PC-9 (cell line): ENCODE measurements at regions not wholly inside any gene's neighbourhood (a gene's known extent, or its start where the extent isn't known, plus 50 kb on each side); places are given as distances from the start of the nearest gene placed in this dataset.

Experiments used
- BruUV-seq: library from RNA; stranded (reverse); fragments of 400-500 nt; replicated peaks from 2 replicates; lab custom pipeline; 2021; lab: Mats Ljungman, UMichigan
- CTCF ChIA-PET: fragments of 300-600 bp; sonication (Branson Sonifier 250); formaldehyde crosslinking; loops from one replicate; lab custom pipeline; 2022; ENCODE audit warnings: antibody characterized with exemption; lab: Charles Lee
- POLR2A ChIA-PET: fragments of 300-600 bp; sonication (Branson Sonifier 250); formaldehyde crosslinking; loops from one replicate; lab custom pipeline; 2022; ENCODE audit warnings: antibody characterized with exemption; ENCODE audit not compliant: unreplicated experiment; lab: Charles Lee
- DNase-seq, 2 experiments: peaks; one replicate each; pipeline versions ENCODE4 v3.0.0 to v3.0.0-alpha.2; 2015 to 2022; ENCODE audit warnings: mixed read lengths in 1 of 2
- H2AFZ ChIP-seq: fragments of 200-600 bp; sonication (generic); 2 replicates; pipeline ENCODE4 v1.8.1; 2017; ENCODE audit warnings: antibody characterized with exemption
- H3F3A ChIP-seq: fragments of 200-600 bp; sonication (generic); 2 replicates; pipeline ENCODE4 v1.8.1; 2017; ENCODE audit warnings: antibody characterized with exemption, mild to moderate bottlenecking, low read depth; ENCODE audit not compliant: insufficient read depth
- H3K27ac ChIP-seq: fragments of 200-600 bp; sonication (generic); 2 replicates; pipeline ENCODE4 v1.6.1; 2016; ENCODE audit warnings: mixed run types
- H3K27me3 ChIP-seq: fragments of 200-600 bp; sonication (generic); 2 replicates; pipeline ENCODE4 v1.6.1; 2016; ENCODE audit warnings: low read depth, mixed run types; ENCODE audit not compliant: insufficient read depth
- H3K36me3 ChIP-seq: fragments of 200-600 bp; sonication (generic); 2 replicates; pipeline ENCODE4 v1.6.1; 2016; ENCODE audit warnings: low read depth, mixed run types
- H3K4me1 ChIP-seq: fragments of 200-600 bp; sonication (generic); replicated peaks from 2 replicates; pipeline ENCODE4 v1.6.1; 2016; ENCODE audit warnings: mixed run types; ENCODE audit not compliant: insufficient read depth
- H3K4me2 ChIP-seq: fragments of 200-600 bp; sonication (generic); 2 replicates; pipeline ENCODE4 v1.6.1; 2017; ENCODE audit warnings: mixed run types
- H3K4me3 ChIP-seq: fragments of 200-600 bp; sonication (generic); 2 replicates; pipeline ENCODE4 v1.6.1; 2016; ENCODE audit warnings: mixed run types
- H3K79me2 ChIP-seq: fragments of 200-600 bp; sonication (generic); 2 replicates; pipeline ENCODE4 v1.6.1; 2017; ENCODE audit warnings: low read depth, mixed run types
- H3K9me2 ChIP-seq: fragments of 200-600 bp; sonication (generic); 2 replicates; pipeline ENCODE4 v1.8.1; 2017; ENCODE audit warnings: mild to moderate bottlenecking; ENCODE audit not compliant: insufficient read depth
- H3K9me3 ChIP-seq: fragments of 200-600 bp; sonication (generic); 2 replicates; pipeline ENCODE4 v1.8.1; 2016; ENCODE audit warnings: low read depth; ENCODE audit not compliant: insufficient read depth
- H4K20me1 ChIP-seq: fragments of 200-600 bp; sonication (generic); 2 replicates; pipeline ENCODE4 v1.8.1; 2017; ENCODE audit not compliant: insufficient read depth
- EZH2 ChIP-seq: fragments of 200-600 bp; sonication (generic); IDR thresholded peaks from 2 replicates; pipeline ENCODE4 v1.8.0; 2017; ENCODE audit warnings: antibody characterized with exemption, low read depth
- intact Hi-C: fragments of 100-400 bp; cut with micrococcal nuclease; formaldehyde crosslinking; loops from one replicate; pipeline ENCODE4 v1.10.0; 2022; ENCODE audit not compliant: unreplicated experiment
- TF ChIP-seq, protein P1 (sequence below): fragments of 200-600 bp; sonication (generic); conservative IDR thresholded peaks from 2 replicates; pipeline ENCODE4 v1.6.1; 2017; ENCODE audit warnings: mixed run types, antibody characterized with exemption, mild to moderate bottlenecking, moderate library complexity

DNA sequence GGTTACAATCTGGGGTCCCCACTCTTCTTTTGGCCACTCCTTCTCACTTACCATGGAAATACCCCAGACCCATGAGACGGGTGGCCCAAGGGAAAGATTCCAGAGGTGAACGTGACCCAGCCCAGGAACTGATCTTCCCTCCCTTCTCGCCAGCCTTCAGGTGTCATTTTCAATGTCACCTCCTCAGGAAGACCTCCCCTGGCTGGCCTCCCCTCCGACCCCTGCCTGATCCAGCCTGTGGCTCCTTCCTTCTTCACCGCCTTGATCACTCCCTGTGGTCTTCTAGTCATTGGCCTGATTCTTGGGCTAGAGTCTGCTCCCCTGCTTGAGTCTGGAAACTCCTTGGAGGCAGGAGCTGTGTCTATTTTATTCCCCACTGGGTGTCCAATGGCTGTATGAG, 146.1 kb downstream of the SMAD6 start:
- peaks cover 3% of the 10 kb centered on the region; the same call in 1 of the 2 replicates for H3F3A ChIP-seq
- peaks cover 16% of the 10 kb centered on the region for H3K4me1 ChIP-seq
- H3K27ac ChIP-seq, result no peak overlapping the region
- H2AFZ ChIP-seq, result no peak overlapping the region
- POLR2A ChIA-PET, result no interaction called here
- DNase-seq, result no peak
- no TSS peak for BruUV-seq
- H4K20me1 ChIP-seq, result no peaks in the 10 kb centered on the region
- no peaks in the 10 kb centered on the region for H3K36me3 ChIP-seq
- H3K4me3 ChIP-seq, result no peak overlapping the region
- H3K9me3 ChIP-seq, result no peaks in the 10 kb centered on the region
- H3K27me3 ChIP-seq, result no peaks in the 10 kb centered on the region
- CTCF ChIA-PET, result no interaction called here
- TF ChIP-seq EZH2, result no peak
- TF ChIP-seq, protein P1, sequence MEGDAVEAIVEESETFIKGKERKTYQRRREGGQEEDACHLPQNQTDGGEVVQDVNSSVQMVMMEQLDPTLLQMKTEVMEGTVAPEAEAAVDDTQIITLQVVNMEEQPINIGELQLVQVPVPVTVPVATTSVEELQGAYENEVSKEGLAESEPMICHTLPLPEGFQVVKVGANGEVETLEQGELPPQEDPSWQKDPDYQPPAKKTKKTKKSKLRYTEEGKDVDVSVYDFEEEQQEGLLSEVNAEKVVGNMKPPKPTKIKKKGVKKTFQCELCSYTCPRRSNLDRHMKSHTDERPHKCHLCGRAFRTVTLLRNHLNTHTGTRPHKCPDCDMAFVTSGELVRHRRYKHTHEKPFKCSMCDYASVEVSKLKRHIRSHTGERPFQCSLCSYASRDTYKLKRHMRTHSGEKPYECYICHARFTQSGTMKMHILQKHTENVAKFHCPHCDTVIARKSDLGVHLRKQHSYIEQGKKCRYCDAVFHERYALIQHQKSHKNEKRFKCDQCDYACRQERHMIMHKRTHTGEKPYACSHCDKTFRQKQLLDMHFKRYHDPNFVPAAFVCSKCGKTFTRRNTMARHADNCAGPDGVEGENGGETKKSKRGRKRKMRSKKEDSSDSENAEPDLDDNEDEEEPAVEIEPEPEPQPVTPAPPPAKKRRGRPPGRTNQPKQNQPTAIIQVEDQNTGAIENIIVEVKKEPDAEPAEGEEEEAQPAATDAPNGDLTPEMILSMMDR, result no peak
- H3K79me2 ChIP-seq, result no peaks in the 10 kb centered on the region
- intact Hi-C loops, result no loop called here
- no peaks in the 10 kb centered on the region for H3K9me2 ChIP-seq
- no peak overlapping the region for H3K4me2 ChIP-seq

DNA sequence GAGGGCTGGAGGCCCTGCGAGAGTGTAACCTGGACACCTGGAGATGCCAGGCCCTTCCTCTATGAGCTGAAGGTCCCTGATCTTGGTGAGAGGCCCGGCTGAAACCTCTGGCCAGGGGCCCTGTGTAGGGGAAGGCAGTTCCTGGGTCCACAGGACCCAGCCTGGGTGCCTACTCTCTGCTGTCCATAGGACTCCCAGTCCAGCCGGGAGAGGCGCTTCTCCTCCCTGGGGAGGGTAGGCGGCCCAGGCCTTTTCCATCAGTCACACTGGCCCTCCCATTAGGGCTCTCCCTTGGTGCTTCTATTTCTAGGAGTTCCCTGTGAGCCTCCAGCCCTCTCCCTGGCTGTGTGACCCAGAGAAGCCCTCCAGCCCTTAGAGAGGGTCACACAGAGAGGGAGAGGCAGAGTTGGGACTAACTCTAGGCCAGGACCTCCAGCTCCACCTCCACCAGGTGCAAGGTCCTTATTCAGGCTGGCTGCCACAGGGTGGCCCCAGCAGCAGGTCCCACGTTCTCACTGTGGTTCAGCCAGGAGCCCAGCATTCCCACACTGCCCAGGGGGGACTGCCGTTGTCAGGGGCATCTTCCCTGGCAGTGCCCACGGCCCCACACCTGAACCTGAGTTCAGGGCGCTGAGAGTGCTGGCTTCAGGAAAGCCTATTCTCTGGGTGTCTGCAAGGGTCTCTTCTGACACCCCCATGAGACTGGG, 146.8 kb downstream of the SMAD6 start:
- H3K27ac ChIP-seq, result no peak overlapping the region

DNA sequence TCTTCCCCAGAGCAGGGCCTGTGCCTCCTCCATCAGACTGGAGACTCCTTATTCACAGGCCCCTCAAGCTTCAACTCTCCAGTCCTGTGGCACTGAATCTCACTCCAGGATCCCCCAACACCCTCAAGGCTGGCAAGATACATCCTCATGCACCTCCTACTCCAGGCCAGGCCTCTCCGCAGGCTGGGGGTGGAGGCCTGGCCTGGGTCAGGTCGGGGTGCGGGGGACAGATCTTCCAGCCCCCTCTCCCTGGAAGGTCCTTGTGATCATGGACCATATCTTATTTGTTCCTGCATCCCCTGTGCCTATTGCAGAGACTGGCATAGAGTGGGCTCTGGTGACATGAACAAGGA, 147.3 kb downstream of the SMAD6 start:
- POLR2A ChIA-PET, result no interaction called here
- H3K4me2 ChIP-seq, result no peak overlapping the region
- intact Hi-C loops, result no loop called here
- BruUV-seq, result no TSS peak
- H3K27ac ChIP-seq, result no peak overlapping the region
- no peaks in the 10 kb centered on the region for H3K36me3 ChIP-seq
- no peak for DNase-seq
- H3K4me1 ChIP-seq, result peaks cover 13% of the 10 kb centered on the region; the same call in 1 of the 2 replicates
- no peaks in the 10 kb centered on the region for H4K20me1 ChIP-seq
- CTCF ChIA-PET, result no interaction called here
- H3K9me3 ChIP-seq, result no peaks in the 10 kb centered on the region
- H2AFZ ChIP-seq, result no peak overlapping the region
- TF ChIP-seq, protein P1, result no peak
- no peak for TF ChIP-seq EZH2
- no peaks in the 10 kb centered on the region for H3K9me2 ChIP-seq
- no peaks in the 10 kb centered on the region for H3K27me3 ChIP-seq
- H3K79me2 ChIP-seq, result no peaks in the 10 kb centered on the region
- H3F3A ChIP-seq, result no peaks in the 10 kb centered on the region; the same call in 1 of the 2 replicates
- no peak overlapping the region for H3K4me3 ChIP-seq

More for the DNA sequence above, 146.8 kb downstream of the SMAD6 start:
- Histone ChIP-seq H3K36me3 (no peaks in the 10 kb centered on the region), H3K27me3 (no peaks in the 10 kb centered on the region), H3K4me2 (no peak overlapping the region), H4K20me1 (no peaks in the 10 kb centered on the region), H3K79me2 (no peaks in the 10 kb centered on the region), H3F3A (no peaks in the 10 kb centered on the region; the same call in 1 of the 2 replicates), H3K9me2 (no peaks in the 10 kb centered on the region), H3K4me1 (0 out of 2 replicates have a peak, but pooled peaks cover 9% of the 10 kb centered on the region), H2AFZ (no peak overlapping the region), H3K9me3 (no peaks in the 10 kb centered on the region), H3K4me3 (no peak overlapping the region)
- DNase-seq, result no peak
- ChIA-PET CTCF (no interaction called here), POLR2A (no interaction called here)
- intact Hi-C loops, result no loop called here
- BruUV-seq, result no TSS peak
- TF ChIP-seq, protein P1, result no peak
- TF ChIP-seq EZH2, result no peak
